Right lobe of liver (tissue), 6 donors: ENCODE measurements at regions not wholly inside any gene's neighbourhood (a gene's known extent, or its start where the extent isn't known, plus 50 kb on each side); places are given as distances from the start of the nearest gene placed in this dataset.

Source experiments
- ATAC-seq, 4 donors: fragments of 200-7000 bp; cut with Tn5 transposase; one replicate each; pipeline ENCODE4 v1.9.1; 2020; ENCODE audit warnings: mild to moderate bottlenecking in 4 of 4, moderate library complexity in 4 of 4
- DNase-seq, 3 donors: peaks; one replicate each; pipeline ENCODE4 v3.0.0-alpha.2; 2020
- H3K27ac ChIP-seq, 3 donors: fragments of 200-600 bp; one replicate each; pipeline ENCODE4 v1.8.0; 2022
- H3K27me3 ChIP-seq, 2 donors: fragments of 200-600 bp; one replicate each; pipeline ENCODE4 v1.8.0; 2022
- H3K36me3 ChIP-seq, 4 donors: fragments of 200-600 bp; sonication (generic) in 1 of 4; one replicate each; pipeline versions ENCODE4 v1.5.1 to v1.8.0; 2017 to 2022; ENCODE audit warnings: control low read depth in 1 of 4
- H3K4me1 ChIP-seq, 4 donors: fragments of 200-600 bp; sonication (generic) in 1 of 4; one replicate each; pipeline versions ENCODE4 v1.5.1 to v1.8.0; 2017 to 2022; ENCODE audit warnings: control low read depth in 1 of 4
- H3K4me3 ChIP-seq, 3 donors: fragments of 200-600 bp; one replicate each; pipeline ENCODE4 v1.8.0; 2022
- H3K9me3 ChIP-seq, 4 donors: fragments of 200-600 bp; sonication (generic) in 1 of 4; one replicate each; pipeline versions ENCODE4 v1.5.1 to v1.8.0; 2017 to 2022; ENCODE audit warnings: control low read depth in 1 of 4
- CTCF ChIP-seq, 4 donors: fragments of 200-600 bp in 3 of 4; fragments of 450-650 bp in 1 of 4; IDR thresholded peaks; one replicate each; pipeline versions ENCODE4 v1.5.1 to v1.8.0; 2016 to 2022; ENCODE audit warnings: antibody characterized with exemption in 4 of 4, mild to moderate bottlenecking in 2 of 4
- POLR2A ChIP-seq: fragments of 450-650 bp; IDR thresholded peaks from one replicate; pipeline ENCODE4 v1.6.1; 2017; ENCODE audit warnings: antibody characterized with exemption, mild to moderate bottlenecking
- WGBS: methylation state at CpG from one replicate; pipeline ENCODE4 v1.1.6; 2018; ENCODE audit warnings: low coverage, low lambda C conversion rate; ENCODE audit not compliant: insufficient coverage; ENCODE audit errors: missing lambda C conversion rate; 5-methylcytosine and 5-hydroxymethylcytosine counted together
- intact Hi-C, 2 donors: fragments of 100-400 bp; cut with DNase I; formaldehyde crosslinking; loops; one replicate each; pipeline versions ENCODE4 v1.11.2 to v1.14.1; 2022
- donor health status: DM: no; HTN: yes; CAD: no.
- donor health status: DM: no; HTN: no; CAD: no.
- donor health status: DM: no; HTN: no; CAD: no.
- donor health status: DM: no; HTN: yes; CAD: no.
- donor health status: DM: no; HTN: yes; CAD: no.

DNA sequence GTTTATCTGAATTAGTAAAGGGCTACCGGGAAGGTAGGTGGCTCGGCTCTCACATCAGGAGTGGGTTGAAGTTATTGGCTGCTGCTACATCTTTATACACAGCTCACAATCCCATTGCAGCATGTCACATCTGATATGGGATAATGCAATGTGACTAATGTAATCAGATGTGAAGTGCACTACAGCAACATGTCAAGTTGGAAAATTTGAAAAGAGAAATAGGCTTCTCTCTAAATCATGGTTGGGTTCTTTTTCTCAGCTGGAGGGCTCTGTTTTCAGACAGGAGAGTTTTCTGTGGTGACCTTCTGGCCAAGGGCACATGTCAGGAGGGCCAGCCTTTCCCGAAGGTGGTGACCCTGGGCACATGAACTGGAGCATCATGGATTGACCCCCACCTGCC is 337.5 kb downstream of the HRH4 start:
- DNase-seq (no peak), ATAC-seq (no peak)
- Histone ChIP-seq H3K9me3 (no peaks in the 10 kb centered on the region), H3K4me3 (no peak overlapping the region), H3K27me3 (no peaks in the 10 kb centered on the region), H3K27ac (no peak overlapping the region), H3K4me1 (no peaks in the 10 kb centered on the region), H3K36me3 (no peaks in the 10 kb centered on the region)
- intact Hi-C loops: no loop called here
- no peak for TF ChIP-seq CTCF (IDR thresholded peaks at IDR 0.05)
- no peak for TF ChIP-seq POLR2A
- WGBS: 60% methylated on average over 3 of the region's 3 CpGs

GRCh38 chr18:24799176-24799575 is 338.7 kb downstream of the HRH4 start:
- Histone ChIP-seq H3K4me3 (no peak overlapping the region), H3K27ac (no peak overlapping the region), H3K4me1 (no peaks in the 10 kb centered on the region), H3K27me3 (no peaks in the 10 kb centered on the region), H3K36me3 (no peaks in the 10 kb centered on the region), H3K9me3 (no peaks in the 10 kb centered on the region)
- no peak for DNase-seq
- intact Hi-C loops: no loop called here
- no peak for ATAC-seq
- 45% methylated on average over 1 of the region's 1 CpG for WGBS
- no peak for TF ChIP-seq POLR2A

DNA sequence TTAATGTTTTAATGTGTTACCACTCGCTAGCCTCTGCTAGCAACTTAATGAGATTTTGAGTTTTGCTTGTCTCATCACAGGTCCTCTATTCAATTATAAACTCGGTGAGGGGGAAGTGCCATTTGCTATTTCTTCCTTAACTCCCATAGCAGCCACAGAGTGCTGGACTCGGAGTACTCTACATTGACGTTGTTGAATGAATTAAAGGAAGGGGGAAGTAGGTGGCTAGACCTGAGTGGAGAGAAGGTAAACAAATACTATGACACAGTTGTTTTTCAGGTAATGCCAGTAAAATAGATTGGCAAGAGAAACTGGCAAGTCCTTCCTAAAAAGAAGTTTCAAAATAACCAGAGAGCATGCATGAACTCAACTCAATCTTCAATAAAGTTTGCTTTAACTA is 339.3 kb downstream of the HRH4 start:
- Histone ChIP-seq H3K4me3 (no peak overlapping the region), H3K4me1 (no peaks in the 10 kb centered on the region), H3K36me3 (no peaks in the 10 kb centered on the region), H3K27me3 (no peaks in the 10 kb centered on the region), H3K9me3 (no peaks in the 10 kb centered on the region), H3K27ac (no peak overlapping the region)
- no peak for TF ChIP-seq POLR2A
- TF ChIP-seq CTCF (IDR thresholded peaks at IDR 0.05): no peak
- DNase-seq: no peak
- intact Hi-C loops: no loop called here
- 48% methylated on average over 4 of the region's 4 CpGs for WGBS
- ATAC-seq: no peak

DNA sequence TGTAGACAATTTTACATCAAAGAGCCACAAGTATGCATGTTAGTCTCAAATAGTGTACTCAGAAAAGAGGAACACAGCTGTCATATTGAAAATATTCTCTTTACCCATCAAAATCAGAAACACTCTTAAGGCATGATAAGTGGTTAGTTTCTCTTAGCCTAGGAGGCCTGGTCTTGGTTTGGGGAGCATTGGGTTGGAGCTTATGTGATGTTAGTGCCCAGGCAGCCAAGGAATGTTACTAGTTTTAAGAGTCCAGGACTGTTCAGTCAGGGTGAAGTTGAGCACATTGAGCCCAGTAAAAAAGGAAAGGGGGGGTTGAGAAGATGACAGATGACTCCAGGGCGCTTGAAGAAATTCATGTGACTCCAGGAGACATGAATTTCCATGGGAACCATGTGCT is 340.6 kb downstream of the HRH4 start:
- intact Hi-C loops: no loop called here
- 60% methylated on average over 1 of the region's 1 CpG for WGBS
- Histone ChIP-seq H3K4me1 (no peaks in the 10 kb centered on the region), H3K9me3 (no peaks in the 10 kb centered on the region), H3K36me3 (no peaks in the 10 kb centered on the region), H3K4me3 (no peak overlapping the region), H3K27me3 (no peaks in the 10 kb centered on the region), H3K27ac (no peak overlapping the region)
- TF ChIP-seq CTCF (IDR thresholded peaks at IDR 0.05) (no peak), POLR2A (no peak)
- no peak for DNase-seq
- ATAC-seq: no peak

- Histone ChIP-seq H3K4me3 (no peak overlapping the region), H3K4me1 (no peaks in the 10 kb centered on the region), H3K9me3 (no peaks in the 10 kb centered on the region), H3K27ac (no peak overlapping the region), H3K27me3 (no peaks in the 10 kb centered on the region), H3K36me3 (no peaks in the 10 kb centered on the region)
- no peak for ATAC-seq
- intact Hi-C loops: no loop called here
- DNase-seq: no peak
- TF ChIP-seq POLR2A (no peak), CTCF (IDR thresholded peaks at IDR 0.05) (no peak)
Observed at GRCh38 chr18:24802456-24802855, 342.0 kb downstream of the HRH4 start.
